ENCODE measurements at regions not wholly inside any gene's neighbourhood (a gene's known extent, or its start where the extent isn't known, plus 50 kb on each side); places are given as distances from the start of the nearest gene placed in this dataset.

DNA sequence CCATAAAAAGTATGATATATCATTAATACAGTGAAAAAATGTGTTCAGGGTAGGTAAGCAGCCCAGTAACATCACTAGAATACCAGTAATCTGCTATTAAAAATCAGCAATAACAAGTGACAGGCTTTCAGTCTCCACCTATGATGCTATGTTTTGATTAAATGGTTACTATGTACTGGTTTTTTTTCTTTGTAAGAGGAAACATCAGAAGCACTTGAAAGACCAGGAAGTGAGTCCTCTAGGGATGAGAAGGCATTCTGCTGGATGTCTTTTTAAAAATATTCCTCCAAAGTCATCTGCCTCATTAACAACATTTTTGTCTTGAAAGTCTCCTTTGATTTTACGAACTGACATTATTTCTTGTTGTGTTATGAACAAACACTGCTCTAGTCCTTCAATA is 136.0 kb upstream of the FAM98A start:
- ATAC-seq (no peak), DNase-seq (no peak)
- Mint-ChIP-seq H3K4me3 (no peak overlapping the region), H3K4me1 (ENCODE audit: low read depth) (no peaks in the 10 kb centered on the region), H3K27me3 (ENCODE audit: low read depth) (no peaks in the 10 kb centered on the region), H3K9me3 (ENCODE audit: insufficient read depth) (no peaks in the 10 kb centered on the region), H3K27ac (no peak overlapping the region), H3K36me3 (ENCODE audit: low read depth) (no peaks in the 10 kb centered on the region)
- CTCF ChIA-PET = no interaction called here
- POLR2A ChIA-PET = no interaction called here

DNA sequence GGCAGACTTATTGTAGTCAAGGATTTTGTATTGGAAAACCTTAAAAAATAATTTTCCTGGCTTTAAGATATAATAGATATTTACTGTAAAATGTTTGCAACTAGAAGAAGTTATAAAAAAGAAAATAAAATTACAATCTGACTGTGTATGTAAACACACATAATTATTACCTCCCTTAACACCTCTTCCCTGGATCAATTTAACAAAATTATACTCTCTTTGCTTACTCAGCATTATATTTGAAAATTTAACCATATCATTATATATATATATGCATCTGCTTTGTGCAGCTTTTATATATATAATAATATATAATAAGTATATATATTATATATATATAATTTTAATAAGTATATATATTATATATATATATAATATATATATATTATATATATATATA is 131.7 kb upstream of the FAM98A start:
- no peak overlapping the region for H3K4me3 Mint-ChIP-seq
- ChIA-PET POLR2A (no interaction called here), CTCF (no interaction called here)
- DNase-seq (no peak), ATAC-seq (no peak)
- no peaks in the 10 kb centered on the region for H3K4me1 Mint-ChIP-seq (ENCODE audit: low read depth)
- no peaks in the 10 kb centered on the region for H3K9me3 Mint-ChIP-seq (ENCODE audit: insufficient read depth)
- no peak overlapping the region for H3K27ac Mint-ChIP-seq
- no peaks in the 10 kb centered on the region for H3K27me3 Mint-ChIP-seq (ENCODE audit: low read depth)
- no peaks in the 10 kb centered on the region for H3K36me3 Mint-ChIP-seq (ENCODE audit: low read depth)

DNA sequence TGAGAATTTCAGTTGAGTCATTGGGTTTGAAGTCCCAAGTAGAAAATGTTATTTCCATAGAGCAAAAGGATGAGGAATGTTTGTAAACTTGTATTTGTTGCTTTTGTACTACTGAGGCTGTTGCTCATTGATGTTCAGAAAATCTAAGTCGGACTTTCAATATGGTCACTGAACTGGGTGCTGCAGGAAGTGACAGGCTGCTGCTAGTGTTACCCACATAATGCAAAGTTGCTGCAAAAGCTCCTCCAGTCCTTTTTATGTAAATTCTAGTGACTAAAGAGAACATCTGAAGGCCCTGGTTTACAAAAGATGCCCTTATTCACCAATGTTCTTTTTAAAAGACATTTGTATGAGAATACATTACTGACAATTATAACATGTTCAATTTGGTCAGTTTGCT is 131.1 kb upstream of the FAM98A start:
- H3K4me1 Mint-ChIP-seq (ENCODE audit: low read depth) = no peaks in the 10 kb centered on the region
- ChIA-PET POLR2A (no interaction called here), CTCF (no interaction called here)
- no peak overlapping the region for H3K4me3 Mint-ChIP-seq
- no peaks in the 10 kb centered on the region for H3K9me3 Mint-ChIP-seq (ENCODE audit: insufficient read depth)
- no peak for DNase-seq
- no peak for ATAC-seq
- no peaks in the 10 kb centered on the region for H3K27me3 Mint-ChIP-seq (ENCODE audit: low read depth)
- no peaks in the 10 kb centered on the region for H3K36me3 Mint-ChIP-seq (ENCODE audit: low read depth)
- no peak overlapping the region for H3K27ac Mint-ChIP-seq

DNA sequence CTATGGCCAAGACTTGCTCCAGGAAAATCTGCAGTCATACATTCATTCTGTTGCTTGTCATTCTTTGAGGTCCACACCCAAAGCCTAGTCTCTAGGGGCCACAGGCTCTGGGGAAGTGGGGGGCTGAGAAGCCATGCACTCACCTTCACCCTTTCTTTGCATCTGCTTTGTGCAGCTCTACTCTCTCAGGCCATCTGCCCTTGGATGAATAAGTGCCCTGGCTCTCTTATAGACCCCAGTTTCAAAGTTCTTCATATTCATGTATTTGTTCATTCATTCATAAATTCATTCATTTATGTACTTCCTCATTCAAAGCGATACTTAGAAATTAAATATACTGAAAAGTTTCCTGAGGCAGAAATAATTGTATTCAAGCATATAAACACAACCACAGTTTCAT is 130.3 kb upstream of the FAM98A start:
- no peak for DNase-seq
- ATAC-seq = no peak
- no peak overlapping the region for H3K27ac Mint-ChIP-seq
- POLR2A ChIA-PET = no interaction called here
- CTCF ChIA-PET = no interaction called here
- H3K4me1 Mint-ChIP-seq (ENCODE audit: low read depth) = no peaks in the 10 kb centered on the region
- no peak overlapping the region for H3K4me3 Mint-ChIP-seq
- H3K36me3 Mint-ChIP-seq (ENCODE audit: low read depth) = no peaks in the 10 kb centered on the region
- no peaks in the 10 kb centered on the region for H3K9me3 Mint-ChIP-seq (ENCODE audit: insufficient read depth)
- H3K27me3 Mint-ChIP-seq (ENCODE audit: low read depth) = no peaks in the 10 kb centered on the region

DNA sequence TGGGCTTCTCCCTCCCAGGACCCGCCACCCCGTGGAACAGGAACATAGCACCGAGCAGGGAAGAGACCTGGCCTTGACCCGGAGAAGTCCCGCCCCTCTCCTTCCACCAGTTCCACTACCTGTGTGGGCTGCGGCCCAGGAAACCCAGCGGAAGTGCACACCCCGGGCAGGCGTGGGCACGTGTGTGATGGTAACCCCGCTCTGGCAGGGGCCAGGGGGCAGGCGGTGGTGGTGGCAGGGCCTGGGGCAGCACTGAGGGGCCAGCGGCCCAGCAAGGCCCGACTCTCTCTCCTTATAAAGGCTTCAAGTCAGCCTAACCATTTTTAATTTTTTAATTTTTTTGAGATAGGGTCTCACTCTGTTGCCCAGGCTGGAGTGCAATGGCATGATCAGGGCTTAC is 129.0 kb upstream of the FAM98A start:
- H3K4me3 Mint-ChIP-seq = no peak overlapping the region
- H3K4me1 Mint-ChIP-seq (ENCODE audit: low read depth) = no peaks in the 10 kb centered on the region
- ATAC-seq (no peak), DNase-seq (no peak)
- ChIA-PET POLR2A (no interaction called here), CTCF (no interaction called here)
- H3K27me3 Mint-ChIP-seq (ENCODE audit: low read depth) = no peaks in the 10 kb centered on the region
- H3K36me3 Mint-ChIP-seq (ENCODE audit: low read depth) = no peaks in the 10 kb centered on the region
- H3K27ac Mint-ChIP-seq = no peak overlapping the region
- no peaks in the 10 kb centered on the region for H3K9me3 Mint-ChIP-seq (ENCODE audit: insufficient read depth)

DNA sequence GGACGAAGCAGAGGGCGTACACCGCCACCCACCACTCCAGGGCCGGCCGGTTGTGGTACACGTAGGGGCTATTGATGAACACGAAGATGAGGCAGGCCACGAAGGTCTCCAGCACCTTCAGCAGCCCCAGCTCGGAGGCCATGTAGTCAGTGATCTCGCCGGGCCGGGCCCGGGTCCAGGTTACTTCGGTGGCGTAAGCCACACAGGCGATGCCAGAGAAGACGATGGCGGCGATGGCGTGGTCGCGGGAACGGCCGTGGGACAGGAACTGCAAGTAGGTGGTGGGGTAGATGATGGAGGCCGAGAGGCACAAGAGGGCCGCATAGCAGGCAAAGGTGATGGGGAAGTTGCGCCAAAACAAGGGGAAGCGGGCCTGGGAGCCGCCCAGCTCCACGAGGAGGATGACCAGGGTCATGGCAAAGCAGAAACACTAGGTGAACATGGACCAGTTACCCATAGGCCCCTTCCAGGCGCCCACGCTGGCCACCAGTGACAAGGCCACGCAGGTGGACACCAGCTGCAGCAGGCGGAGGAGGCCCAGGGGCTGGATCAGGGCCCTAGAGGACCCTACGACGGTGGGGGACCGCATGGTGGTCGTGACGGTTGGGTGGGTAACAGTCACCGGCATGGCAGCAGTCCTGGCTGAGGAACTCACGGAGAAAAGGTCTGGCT is 128.4 kb upstream of the FAM98A start:
- Mint-ChIP-seq H3K4me1 (ENCODE audit: low read depth) (no peaks in the 10 kb centered on the region), H3K27ac (no peak overlapping the region), H3K36me3 (ENCODE audit: low read depth) (no peaks in the 10 kb centered on the region), H3K27me3 (ENCODE audit: low read depth) (no peaks in the 10 kb centered on the region), H3K9me3 (ENCODE audit: insufficient read depth) (no peaks in the 10 kb centered on the region), H3K4me3 (no peak overlapping the region)
- POLR2A ChIA-PET = no interaction called here
- no peak for DNase-seq
- CTCF ChIA-PET = no interaction called here
- no peak for ATAC-seq

DNA sequence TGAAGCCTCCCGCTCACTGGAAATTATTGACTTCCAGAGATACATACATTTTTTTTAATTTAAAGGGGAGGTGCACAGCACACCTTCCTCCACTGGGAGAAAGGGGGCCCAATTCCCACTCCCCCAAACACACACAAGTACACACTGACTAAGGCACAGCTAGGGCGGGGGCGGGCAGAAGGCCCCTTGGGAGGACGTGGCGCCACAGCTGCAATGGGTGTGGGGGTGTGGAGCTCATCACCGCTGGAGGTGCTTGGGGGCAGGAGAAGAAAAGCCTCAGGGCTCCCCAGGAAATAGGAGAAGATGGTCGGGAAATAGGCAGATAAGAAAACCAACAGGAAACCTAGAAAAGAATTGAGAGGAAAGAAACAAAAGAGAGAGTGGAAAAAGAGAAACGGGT is 127.3 kb upstream of the FAM98A start:
- no peaks in the 10 kb centered on the region for H3K4me1 Mint-ChIP-seq (ENCODE audit: low read depth)
- H3K9me3 Mint-ChIP-seq (ENCODE audit: insufficient read depth) = no peaks in the 10 kb centered on the region
- ChIA-PET CTCF (no interaction called here), POLR2A (no interaction called here)
- ATAC-seq = no peak
- no peak for DNase-seq
- H3K4me3 Mint-ChIP-seq = no peak overlapping the region
- H3K36me3 Mint-ChIP-seq (ENCODE audit: low read depth) = no peaks in the 10 kb centered on the region
- no peaks in the 10 kb centered on the region for H3K27me3 Mint-ChIP-seq (ENCODE audit: low read depth)
- no peak overlapping the region for H3K27ac Mint-ChIP-seq

DNA sequence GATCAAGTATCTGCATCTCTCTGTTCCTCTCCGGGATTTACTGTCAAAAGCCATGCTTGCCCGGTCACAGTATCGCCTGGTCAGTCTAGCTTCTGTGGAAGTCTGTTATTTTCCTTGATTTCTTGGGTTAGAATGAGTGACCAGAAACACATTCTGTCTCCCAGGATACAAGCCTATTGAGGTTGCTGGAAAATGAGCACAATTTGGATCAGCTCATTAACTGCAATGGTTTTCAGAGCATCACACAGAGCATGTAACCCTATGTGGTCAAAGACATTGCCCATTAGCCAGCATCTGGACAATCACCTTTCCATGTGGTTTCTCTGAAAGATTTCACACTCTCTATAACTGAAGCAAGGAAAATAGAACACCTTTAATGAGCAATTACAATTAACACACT is 124.2 kb upstream of the FAM98A start:
- ChIA-PET POLR2A (no interaction called here), CTCF (no interaction called here)
- no peaks in the 10 kb centered on the region for H3K4me1 Mint-ChIP-seq (ENCODE audit: low read depth)
- H3K36me3 Mint-ChIP-seq (ENCODE audit: low read depth) = no peaks in the 10 kb centered on the region
- ATAC-seq = no peak
- no peak overlapping the region for H3K27ac Mint-ChIP-seq
- H3K4me3 Mint-ChIP-seq = no peak overlapping the region
- H3K9me3 Mint-ChIP-seq (ENCODE audit: insufficient read depth) = no peaks in the 10 kb centered on the region
- H3K27me3 Mint-ChIP-seq (ENCODE audit: low read depth) = peaks cover 2% of the 10 kb centered on the region
- no peak for DNase-seq

DNA sequence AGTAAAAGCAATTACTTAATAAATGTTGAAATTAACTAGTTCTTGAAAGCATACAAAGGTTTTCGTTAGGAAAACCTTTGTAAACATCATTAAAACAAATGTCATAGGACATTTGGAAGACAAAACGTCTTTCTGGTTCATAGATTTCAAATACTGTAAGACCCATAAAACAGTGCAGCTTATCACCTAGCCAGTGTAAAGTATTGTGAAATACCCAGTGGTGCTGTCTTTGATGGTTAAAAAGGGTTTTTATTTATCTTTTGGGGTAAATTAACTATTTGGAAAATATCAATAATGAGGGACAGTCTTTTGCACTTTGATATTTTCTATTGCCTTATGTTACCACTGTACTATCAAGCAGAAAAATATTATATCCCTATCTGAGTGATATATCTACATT is 120.0 kb upstream of the FAM98A start:
- no peaks in the 10 kb centered on the region for H3K9me3 Mint-ChIP-seq (ENCODE audit: insufficient read depth)
- no peaks in the 10 kb centered on the region for H3K4me1 Mint-ChIP-seq (ENCODE audit: low read depth)
- H3K4me3 Mint-ChIP-seq = no peak overlapping the region
- ATAC-seq (no peak), DNase-seq (no peak)
- ChIA-PET CTCF (no interaction called here), POLR2A (no interaction called here)
- H3K27me3 Mint-ChIP-seq (ENCODE audit: low read depth) = peaks cover 2% of the 10 kb centered on the region
- H3K36me3 Mint-ChIP-seq (ENCODE audit: low read depth) = no peaks in the 10 kb centered on the region
- H3K27ac Mint-ChIP-seq = no peak overlapping the region

DNA sequence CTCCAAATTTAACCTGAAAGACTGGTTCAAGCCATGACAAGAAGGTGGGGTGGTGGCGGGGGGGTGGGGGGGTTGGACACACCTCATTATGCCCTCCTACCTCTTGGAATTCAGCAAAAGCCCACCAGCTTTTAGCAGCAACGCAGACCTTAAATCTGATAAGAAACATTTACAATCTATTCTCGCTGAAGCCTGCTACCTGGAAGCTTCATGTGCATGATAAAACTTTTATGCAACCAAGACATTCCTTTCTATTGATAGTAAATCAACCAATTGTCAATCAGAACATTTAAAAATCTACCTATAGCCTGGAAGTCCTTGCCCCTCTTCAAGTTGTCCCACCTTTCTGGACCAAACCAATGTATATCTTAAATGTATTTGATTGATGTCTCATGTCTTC is 113.6 kb upstream of the FAM98A start:
- H3K4me1 Mint-ChIP-seq (ENCODE audit: low read depth) = no peaks in the 10 kb centered on the region
- ATAC-seq (no peak), DNase-seq (no peak)
- H3K27me3 Mint-ChIP-seq (ENCODE audit: low read depth) = no peaks in the 10 kb centered on the region
- no peak overlapping the region for H3K4me3 Mint-ChIP-seq
- POLR2A ChIA-PET = no interaction called here
- H3K27ac Mint-ChIP-seq = no peak overlapping the region
- no peaks in the 10 kb centered on the region for H3K9me3 Mint-ChIP-seq (ENCODE audit: insufficient read depth)
- no peaks in the 10 kb centered on the region for H3K36me3 Mint-ChIP-seq (ENCODE audit: low read depth)
- CTCF ChIA-PET = no interaction called here

DNA sequence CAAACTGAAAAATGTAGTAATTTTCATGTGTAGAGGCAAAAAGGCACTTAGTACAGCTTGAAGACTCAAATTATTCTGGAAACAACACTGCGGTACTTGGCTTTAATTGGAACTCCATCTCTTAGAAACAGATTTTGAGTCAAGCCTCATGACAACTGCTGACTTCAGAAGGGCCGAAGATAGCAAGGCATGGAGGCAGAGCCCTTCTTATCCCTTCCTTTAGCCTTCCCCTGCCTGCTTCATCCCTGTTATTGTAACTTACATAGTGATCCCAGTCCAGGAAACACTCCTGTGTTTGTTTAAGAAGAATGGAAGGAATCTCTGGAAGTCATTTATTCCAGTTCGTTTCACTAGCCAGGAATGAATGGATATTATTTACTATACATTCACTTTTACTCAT is 110.9 kb upstream of the FAM98A start:
- no peak for DNase-seq
- CTCF ChIA-PET = no interaction called here
- no peaks in the 10 kb centered on the region for H3K36me3 Mint-ChIP-seq (ENCODE audit: low read depth)
- no peak overlapping the region for H3K27ac Mint-ChIP-seq
- no peak for ATAC-seq
- H3K9me3 Mint-ChIP-seq (ENCODE audit: insufficient read depth) = no peaks in the 10 kb centered on the region
- POLR2A ChIA-PET = no interaction called here
- H3K4me3 Mint-ChIP-seq = no peak overlapping the region
- H3K4me1 Mint-ChIP-seq (ENCODE audit: low read depth) = no peaks in the 10 kb centered on the region
- H3K27me3 Mint-ChIP-seq (ENCODE audit: low read depth) = no peaks in the 10 kb centered on the region

DNA sequence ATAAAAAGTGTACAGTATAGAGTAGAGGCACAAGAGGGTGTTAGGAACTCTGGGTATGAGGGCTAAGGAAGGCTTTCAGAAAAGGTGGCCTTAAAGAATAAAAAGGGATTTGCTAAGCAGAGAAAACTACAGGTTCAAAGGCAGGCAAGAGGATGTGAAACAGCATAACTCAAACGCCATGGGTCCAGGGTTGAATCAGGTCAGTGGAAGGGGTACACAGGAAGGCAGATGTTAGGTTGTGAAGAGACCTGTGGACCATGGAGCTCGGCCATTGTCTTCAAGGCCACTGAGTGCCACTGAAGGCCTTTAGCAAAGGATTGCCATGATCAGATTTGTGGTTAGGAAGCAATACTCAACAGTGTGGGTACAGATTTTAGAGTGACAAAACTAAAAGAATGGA is 108.2 kb upstream of the FAM98A start:
- Mint-ChIP-seq H3K4me1 (ENCODE audit: low read depth) (no peaks in the 10 kb centered on the region), H3K9me3 (ENCODE audit: insufficient read depth) (no peaks in the 10 kb centered on the region), H3K36me3 (ENCODE audit: low read depth) (no peaks in the 10 kb centered on the region), H3K4me3 (no peak overlapping the region), H3K27ac (no peak overlapping the region), H3K27me3 (ENCODE audit: low read depth) (peaks cover 2% of the 10 kb centered on the region)
- ChIA-PET POLR2A (no interaction called here), CTCF (no interaction called here)
- ATAC-seq = no peak
- no peak for DNase-seq

DNA sequence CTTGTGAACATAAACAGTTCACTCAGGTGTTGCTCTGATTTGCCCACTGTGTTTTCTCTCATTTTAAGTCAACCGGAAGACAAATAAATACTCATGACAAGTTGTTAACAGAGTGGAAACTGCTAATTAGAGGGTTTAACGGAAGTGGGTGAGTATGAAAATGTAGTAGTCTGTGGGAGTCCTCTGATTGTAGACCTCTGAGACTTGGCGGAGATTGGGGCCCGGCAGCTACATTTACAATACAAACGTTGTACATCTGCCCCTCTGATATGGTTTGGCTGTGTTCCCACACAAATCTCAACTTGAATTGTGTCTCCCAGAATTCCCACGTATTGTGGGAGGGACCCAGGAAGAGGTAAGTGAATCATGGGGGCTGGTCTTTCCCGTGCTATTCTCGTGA is 107.3 kb upstream of the FAM98A start:
- Mint-ChIP-seq H3K27ac (no peak overlapping the region), H3K4me1 (ENCODE audit: low read depth) (no peaks in the 10 kb centered on the region), H3K4me3 (no peak overlapping the region), H3K27me3 (ENCODE audit: low read depth) (peaks cover 2% of the 10 kb centered on the region), H3K36me3 (ENCODE audit: low read depth) (no peaks in the 10 kb centered on the region), H3K9me3 (ENCODE audit: insufficient read depth) (no peaks in the 10 kb centered on the region)
- CTCF ChIA-PET = no interaction called here
- DNase-seq (no peak), ATAC-seq (no peak)
- POLR2A ChIA-PET = no interaction called here

All from activated CD8-positive, alpha-beta T cell treated with anti-CD3 and anti-CD28 coated beads, Interleukin-2, amount 10 ng/mL, durations not matched to agents 7 days and 5 days (primary cell).